Neuron (in vitro differentiated cells): ENCODE measurements at regions not wholly inside any gene's neighbourhood (a gene's known extent, or its start where the extent isn't known, plus 50 kb on each side); places are given as distances from the start of the nearest gene placed in this dataset.
"Not testable (repeated sequence)": the region's sequence is repeated elsewhere in the genome, so short reads cannot be mapped to it uniquely, and the experiment has no call there.

ENCODE experiments used
- H2AFZ ChIP-seq: one replicate; pipeline ENCODE4 v1.6.1; 2013; ENCODE audit warnings: low read depth, mild to moderate bottlenecking, inconsistent platforms, low read length, moderate library complexity
- H3K27me3 ChIP-seq: one replicate; pipeline ENCODE4 v1.6.1; 2013; ENCODE audit warnings: low read length; ENCODE audit not compliant: insufficient read depth
- H3K36me3 ChIP-seq: one replicate; pipeline ENCODE4 v1.6.1; 2013; ENCODE audit warnings: low read length; ENCODE audit not compliant: insufficient read depth
- H3K4me1 ChIP-seq: one replicate; pipeline ENCODE4 v1.6.1; 2013; ENCODE audit warnings: low read length; ENCODE audit not compliant: insufficient read depth
- H3K4me3 ChIP-seq: 2 replicates; pipeline ENCODE4 v1.5.1; 2013; ENCODE audit warnings: mild to moderate bottlenecking, low read length, moderate library complexity
- H3K9me3 ChIP-seq: one replicate; pipeline ENCODE4 v1.6.1; 2013; ENCODE audit warnings: low read length

- Histone ChIP-seq H3K36me3 (no peaks in the 10 kb centered on the region), H3K4me1 (no peaks in the 10 kb centered on the region), H3K27me3 (peaks cover 3% of the 10 kb centered on the region), H3K9me3 (peaks cover 8% of the 10 kb centered on the region), H2AFZ (no peak overlapping the region), H3K4me3 (no peak overlapping the region)
These were observed 79.1 kb upstream of the PPP1R26 start for GRCh38 chr9:135400496-135400895.

GRCh38 chr9:135401218-135401617, 78.4 kb upstream of the PPP1R26 start:
- H3K36me3 ChIP-seq = no peaks in the 10 kb centered on the region
- H3K4me1 ChIP-seq = no peaks in the 10 kb centered on the region
- H2AFZ ChIP-seq = no peak overlapping the region
- peaks cover 3% of the 10 kb centered on the region for H3K27me3 ChIP-seq
- H3K9me3 ChIP-seq = peaks cover 5% of the 10 kb centered on the region
- H3K4me3 ChIP-seq = no peak overlapping the region

GRCh38 chr9:135402048-135402738, 77.4 kb upstream of the PPP1R26 start:
- Histone ChIP-seq H3K4me3 (no peak overlapping the region), H3K27me3 (peaks cover 3% of the 10 kb centered on the region), H3K36me3 (no peaks in the 10 kb centered on the region), H2AFZ (no peak overlapping the region), H3K9me3 (peaks cover under 1% of the 10 kb centered on the region), H3K4me1 (no peaks in the 10 kb centered on the region)

- Histone ChIP-seq H3K27me3 (peaks cover 3% of the 10 kb centered on the region), H3K36me3 (no peaks in the 10 kb centered on the region), H3K4me3 (no peak overlapping the region), H2AFZ (no peak overlapping the region), H3K4me1 (no peaks in the 10 kb centered on the region), H3K9me3 (no peaks in the 10 kb centered on the region)
These were observed 76.6 kb upstream of the PPP1R26 start for GRCh38 chr9:135402739-135403695.

DNA sequence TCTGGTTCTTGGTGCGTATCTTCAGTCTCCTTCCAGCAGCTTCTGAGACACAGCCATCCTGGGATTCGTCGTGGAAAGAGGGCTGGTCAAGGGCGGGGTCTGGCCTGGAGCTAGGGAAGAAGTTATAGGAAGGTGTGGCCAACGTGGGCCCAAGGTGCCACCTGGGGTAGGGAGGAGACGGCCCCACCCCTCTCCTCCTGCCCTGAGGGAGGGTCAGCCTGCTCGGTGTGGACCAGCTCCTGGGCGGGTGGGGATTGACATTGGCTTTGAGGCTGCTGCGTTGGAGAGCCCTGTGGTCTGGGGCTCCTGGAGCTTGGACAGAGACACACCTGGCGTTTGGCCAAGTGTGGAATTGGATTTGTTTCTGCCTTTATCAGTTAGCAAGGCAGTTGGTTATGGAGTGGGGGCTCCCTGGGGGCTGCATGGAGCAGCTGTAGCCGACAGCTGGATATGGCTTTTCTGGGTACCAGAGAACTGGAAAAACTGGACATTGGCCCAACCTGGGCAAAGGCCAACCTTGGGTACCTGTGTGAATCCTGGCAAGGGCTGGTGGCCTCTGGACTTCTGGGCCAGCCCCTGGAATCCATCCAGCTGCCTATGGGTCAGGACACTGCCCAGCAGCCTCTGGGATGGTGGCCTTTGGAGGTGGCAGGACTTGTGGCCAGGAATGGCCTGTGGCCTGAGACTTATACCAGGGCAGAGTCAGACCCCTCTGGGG, 75.7 kb upstream of the PPP1R26 start:
- Histone ChIP-seq H3K9me3 (no peaks in the 10 kb centered on the region), H2AFZ (no peak overlapping the region), H3K36me3 (no peaks in the 10 kb centered on the region), H3K4me1 (no peaks in the 10 kb centered on the region), H3K4me3 (no peak overlapping the region), H3K27me3 (peaks cover 3% of the 10 kb centered on the region)

- Histone ChIP-seq H3K4me3 (no peak overlapping the region), H3K27me3 (peaks cover 7% of the 10 kb centered on the region), H3K36me3 (no peaks in the 10 kb centered on the region)
These were observed 75.0 kb upstream of the PPP1R26 start for GRCh38 chr9:135404451-135405144.

GRCh38 chr9:135405145-135405464, 74.5 kb upstream of the PPP1R26 start:
- H3K27me3 ChIP-seq = peaks cover 12% of the 10 kb centered on the region
- H2AFZ ChIP-seq, H3K9me3 ChIP-seq, H3K4me3 ChIP-seq, H3K4me1 ChIP-seq, H3K36me3 ChIP-seq: not testable (repeated sequence)

More at GRCh38 chr9:135404451-135405144, 75.0 kb upstream of the PPP1R26 start:
- Histone ChIP-seq H2AFZ (no peak overlapping the region), H3K9me3 (no peaks in the 10 kb centered on the region), H3K4me1 (no peaks in the 10 kb centered on the region)

GRCh38 chr9:135408476-135409254, 70.9 kb upstream of the PPP1R26 start:
- no peak overlapping the region for H2AFZ ChIP-seq
- H3K36me3 ChIP-seq = no peaks in the 10 kb centered on the region
- H3K27me3 ChIP-seq = peaks cover 10% of the 10 kb centered on the region
- H3K9me3 ChIP-seq = no peaks in the 10 kb centered on the region
- H3K4me3 ChIP-seq = no peak overlapping the region
- H3K4me1 ChIP-seq = no peaks in the 10 kb centered on the region

DNA sequence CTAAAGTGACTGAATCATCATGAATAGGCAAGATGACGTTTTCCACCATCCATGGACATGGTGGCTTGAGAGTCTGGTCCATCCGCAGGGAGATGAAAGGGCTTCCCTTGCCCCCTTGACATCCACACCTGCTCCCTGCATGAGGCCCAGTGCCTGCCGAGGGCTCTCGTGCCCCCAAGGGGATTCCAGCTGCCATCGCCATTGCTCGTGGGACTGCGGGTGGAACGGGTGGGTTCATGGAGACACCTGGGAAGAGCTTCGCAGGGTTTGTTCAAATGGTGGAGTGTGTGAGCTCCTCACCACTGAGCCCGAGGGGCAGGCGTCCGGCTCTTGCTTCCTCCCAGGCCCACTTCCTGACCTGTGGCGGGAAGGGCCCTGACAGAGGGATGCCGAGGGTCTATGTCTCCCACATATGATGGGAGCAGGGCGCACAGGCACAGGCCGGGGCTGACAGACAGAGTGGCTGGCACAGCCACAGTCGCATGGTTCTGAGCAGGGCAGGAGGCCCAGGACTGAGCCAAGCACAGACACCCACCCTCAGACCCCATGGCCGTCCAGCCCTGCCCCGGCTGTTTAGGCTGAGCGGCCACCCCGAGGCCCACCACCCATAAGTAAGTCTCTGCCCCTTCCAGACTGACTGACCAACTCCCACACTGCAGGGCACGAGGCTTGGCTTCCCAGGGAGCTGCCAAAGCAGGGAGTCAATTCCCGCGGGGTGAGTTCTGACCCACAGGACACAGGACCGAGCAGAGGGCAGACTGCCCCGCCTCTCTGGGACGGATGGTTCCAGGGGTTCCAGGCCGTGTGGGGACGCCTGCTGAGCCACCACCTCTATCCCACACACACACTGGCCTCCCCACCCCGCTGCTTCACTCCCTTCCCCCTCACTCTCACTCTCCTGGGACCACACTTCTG, 70.0 kb upstream of the PPP1R26 start:
- no peaks in the 10 kb centered on the region for H3K9me3 ChIP-seq
- H2AFZ ChIP-seq = no peak overlapping the region
- H3K27me3 ChIP-seq = peaks cover 15% of the 10 kb centered on the region
- no peak overlapping the region for H3K4me3 ChIP-seq
- no peaks in the 10 kb centered on the region for H3K4me1 ChIP-seq
- no peaks in the 10 kb centered on the region for H3K36me3 ChIP-seq

DNA sequence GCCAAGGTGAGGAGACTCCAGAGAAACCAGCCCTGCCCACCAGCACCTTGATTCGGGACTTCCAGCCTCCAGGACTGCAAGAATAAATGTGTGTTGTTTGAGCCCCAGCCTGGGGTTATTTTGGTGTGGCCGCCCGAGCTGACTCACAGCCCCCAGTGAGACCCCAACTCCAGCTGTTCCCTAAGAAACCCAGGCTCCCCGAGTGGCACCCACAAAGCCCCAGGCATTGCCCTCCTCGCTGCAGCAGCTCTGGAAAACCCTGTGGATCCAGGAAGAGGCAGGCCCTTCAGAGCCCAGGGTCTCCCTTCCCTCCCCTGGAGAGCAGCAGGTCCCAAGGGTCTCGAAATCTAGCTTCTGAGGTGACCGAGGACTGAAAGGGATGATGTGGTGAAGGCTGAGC, 69.2 kb upstream of the PPP1R26 start:
- Histone ChIP-seq H3K27me3 (peaks cover 16% of the 10 kb centered on the region), H3K36me3 (no peaks in the 10 kb centered on the region), H3K4me3 (no peak overlapping the region), H2AFZ (no peak overlapping the region), H3K4me1 (no peaks in the 10 kb centered on the region), H3K9me3 (no peaks in the 10 kb centered on the region)

DNA sequence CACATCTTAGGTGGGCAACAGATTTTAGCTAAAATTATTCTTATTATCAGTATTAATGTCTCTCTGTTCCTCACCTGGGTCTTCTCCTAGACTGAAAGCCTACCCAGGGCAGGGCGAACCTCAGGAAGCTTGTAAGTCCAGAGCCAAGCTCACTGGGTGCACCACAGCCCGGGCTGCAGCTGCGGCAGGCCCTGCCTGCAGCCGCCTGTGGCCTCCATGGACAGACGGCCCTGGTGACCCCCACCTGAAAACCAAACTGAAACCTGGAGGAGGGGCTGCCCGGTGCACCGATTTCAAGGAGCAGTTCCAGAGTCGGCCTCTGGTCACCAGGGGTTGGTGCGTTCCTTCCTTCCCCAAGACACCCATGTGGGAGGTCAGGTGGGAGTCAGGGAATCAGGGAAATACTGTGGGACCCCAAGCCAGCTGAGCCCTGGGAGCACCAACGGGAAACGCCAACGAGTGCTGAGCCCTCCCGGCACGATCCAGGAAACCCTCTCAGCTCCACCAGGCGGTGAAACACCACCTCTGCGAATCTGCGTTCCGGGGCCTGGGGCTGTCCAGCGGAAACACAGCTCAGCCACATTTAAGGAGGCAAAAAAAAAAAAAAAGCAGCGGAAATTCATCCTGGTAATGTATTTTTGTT, 68.6 kb upstream of the PPP1R26 start:
- no peaks in the 10 kb centered on the region for H3K36me3 ChIP-seq

More for the DNA sequence above, 68.6 kb upstream of the PPP1R26 start:
- Histone ChIP-seq H3K27me3 (peaks cover 19% of the 10 kb centered on the region), H3K4me1 (no peaks in the 10 kb centered on the region), H2AFZ (no peak overlapping the region), H3K9me3 (no peaks in the 10 kb centered on the region), H3K4me3 (no peak overlapping the region)
